Sigmoid colon (tissue), 6 donors: ENCODE measurements at regions not wholly inside any gene's neighbourhood (a gene's known extent, or its start where the extent isn't known, plus 50 kb on each side); places are given as distances from the start of the nearest gene placed in this dataset.
"Not testable (repeated sequence)": the region's sequence is repeated elsewhere in the genome, so short reads cannot be mapped to it uniquely, and the experiment has no call there.

Source experiments
- DNase-seq: peaks from one replicate; pipeline ENCODE4 v3.0.0-alpha.2; 2019
- H3K27ac ChIP-seq, 4 donors: fragments of 200-600 bp; sonication (generic); one replicate each; pipeline ENCODE4 v1.5.1; 2016 to 2019; ENCODE audit warnings: mild to moderate bottlenecking in 1 of 4
- H3K27me3 ChIP-seq, 3 donors: fragments of 200-600 bp; sonication (generic); one replicate each; pipeline ENCODE4 v1.5.1; 2019; ENCODE audit warnings: mild to moderate bottlenecking in 1 of 3
- H3K36me3 ChIP-seq, 4 donors: fragments of 200-600 bp; sonication (generic); one replicate each; pipeline ENCODE4 v1.5.1; 2016 to 2019
- H3K4me1 ChIP-seq, 4 donors: fragments of 200-600 bp; sonication (generic); one replicate each; pipeline ENCODE4 v1.5.1; 2017 to 2019
- H3K4me3 ChIP-seq, 4 donors: fragments of 200-600 bp; sonication (generic); one replicate each; pipeline ENCODE4 v1.5.1; 2017 to 2019; ENCODE audit warnings: mild to moderate bottlenecking in 2 of 4, moderate library complexity in 1 of 4
- H3K9me3 ChIP-seq, 4 donors: fragments of 200-600 bp in 3 of 4; sonication (generic) in 3 of 4; one replicate each; pipeline versions ENCODE4 v1.5.1 to v1.6.1; 2013 to 2019
- CTCF ChIP-seq, 4 experiments: fragments of 450-650 bp in 3 of 4; fragments of 200-600 bp in 1 of 4; IDR thresholded peaks; one replicate each; pipeline ENCODE4 v1.5.1; 2016 to 2019; ENCODE audit warnings: antibody characterized with exemption in 4 of 4, mild to moderate bottlenecking in 3 of 4, moderate library complexity in 2 of 4
- EP300 ChIP-seq, 4 donors: sonication (generic); formaldehyde crosslinking; IDR thresholded peaks; one replicate each; pipeline ENCODE4 v1.6.1; 2017; ENCODE audit warnings: antibody characterized with exemption in 4 of 4
- POLR2A ChIP-seq, 2 donors: fragments of 450-650 bp; IDR thresholded peaks; one replicate each; pipeline ENCODE4 v1.6.1; 2016; ENCODE audit warnings: antibody characterized with exemption in 2 of 2, mild to moderate bottlenecking in 2 of 2, moderate library complexity in 2 of 2
- POLR2AphosphoS5 ChIP-seq, 4 donors: sonication (generic); formaldehyde crosslinking; IDR thresholded peaks; one replicate each; pipeline ENCODE4 v1.6.1; 2017; ENCODE audit warnings: antibody characterized with exemption in 4 of 4
- WGBS, 2 donors: extraction: QIAGEN DNeasy Blood & Tissue Kit; methylation state at CpG; one replicate each; pipeline ENCODE4 v1.1.7; 2013; 5-methylcytosine and 5-hydroxymethylcytosine counted together
- intact Hi-C: fragments of 100-400 bp; cut with DNase I; formaldehyde crosslinking; loops from one replicate; pipeline ENCODE4 v1.15.1; 2023
- donor health status: healthy with polysubstance abuse.
- donor health status: healthy.

- H3K9me3 ChIP-seq: no peaks in the 10 kb centered on the region
- WGBS, 2 donors: 78 to 79% methylated on average over 20 of the region's 20 CpGs
- no peak for DNase-seq
- no peaks in the 10 kb centered on the region for H3K4me1 ChIP-seq
- H3K36me3 ChIP-seq: no peaks in the 10 kb centered on the region
- no peaks in the 10 kb centered on the region for H3K27me3 ChIP-seq
- intact Hi-C loops: no loop called here
- no peak for TF ChIP-seq EP300 (IDR thresholded peaks at IDR 0.05)
- TF ChIP-seq POLR2AphosphoS5 (IDR thresholded peaks at IDR 0.05): no peak
- TF ChIP-seq POLR2A (IDR thresholded peaks at IDR 0.05): no peak
- TF ChIP-seq CTCF (IDR thresholded peaks at IDR 0.05): no peak
- no peak overlapping the region for H3K27ac ChIP-seq
- no peak overlapping the region for H3K4me3 ChIP-seq
These were observed 578.7 kb downstream of the GLRX3 start for GRCh38 chr10:130714742-130715467.

GRCh38 chr10:130715686-130716670 is 579.8 kb downstream of the GLRX3 start:
- no peaks in the 10 kb centered on the region for H3K27me3 ChIP-seq
- no peak overlapping the region for H3K4me3 ChIP-seq
- intact Hi-C loops: no loop called here
- H3K27ac ChIP-seq: no peak overlapping the region
- no peak for TF ChIP-seq CTCF (IDR thresholded peaks at IDR 0.05)
- TF ChIP-seq EP300 (IDR thresholded peaks at IDR 0.05): no peak
- TF ChIP-seq POLR2AphosphoS5 (IDR thresholded peaks at IDR 0.05): no peak
- no peak for TF ChIP-seq POLR2A (IDR thresholded peaks at IDR 0.05)
- no peaks in the 10 kb centered on the region for H3K9me3 ChIP-seq
- 77 to 84% methylated on average over 12 of the region's 12 CpGs for WGBS, 2 donors
- no peaks in the 10 kb centered on the region for H3K4me1 ChIP-seq
- no peak for DNase-seq
- no peaks in the 10 kb centered on the region for H3K36me3 ChIP-seq

- Histone ChIP-seq H3K36me3 (no peaks in the 10 kb centered on the region), H3K27ac (no peak overlapping the region)
- no peak for DNase-seq
These were observed 580.9 kb downstream of the GLRX3 start for GRCh38 chr10:130717083-130717482.

DNA sequence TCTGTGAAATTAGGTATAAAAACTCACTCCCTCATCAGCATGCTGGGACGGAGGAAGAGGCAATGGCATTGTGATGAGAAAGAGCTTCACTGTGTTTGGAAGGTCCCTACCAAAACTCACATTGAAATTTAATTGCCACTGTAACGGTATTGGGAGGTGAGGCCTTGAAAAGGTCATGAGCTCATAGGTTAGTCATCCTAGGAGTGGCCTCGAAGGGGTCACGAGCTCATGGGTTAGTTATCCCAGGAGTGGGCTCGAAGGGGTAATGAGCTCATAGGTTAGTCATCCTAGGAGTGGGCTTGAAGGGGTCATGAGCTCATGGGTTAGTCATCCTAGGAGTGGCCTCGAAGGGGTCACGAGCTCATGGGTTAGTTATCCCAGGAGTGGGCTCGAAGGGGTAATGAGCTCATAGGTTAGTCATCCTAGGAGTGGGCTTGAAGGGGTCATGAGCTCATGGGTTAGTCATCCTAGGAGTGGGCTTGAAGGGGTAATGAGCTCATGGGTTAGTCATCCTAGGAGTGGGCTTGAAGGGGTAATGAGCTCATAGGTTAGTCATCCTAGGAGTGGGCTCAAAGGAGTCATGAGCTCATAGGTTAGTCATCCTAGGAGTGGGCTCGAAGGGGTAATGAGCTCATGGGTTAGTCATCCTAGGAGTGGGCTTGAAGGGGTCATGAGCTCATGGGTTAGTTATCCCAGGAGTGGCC is 582.7 kb downstream of the GLRX3 start:
- WGBS, 2 donors: 61 to 81% methylated on average over 9 of the region's 9 CpGs
- DNase-seq: peak; percentile 0
- H3K27ac ChIP-seq, H3K9me3 ChIP-seq, H3K27me3 ChIP-seq, H3K4me1 ChIP-seq, H3K4me3 ChIP-seq, intact Hi-C loops, H3K36me3 ChIP-seq: not testable (repeated sequence)

More at GRCh38 chr10:130717083-130717482, 580.9 kb downstream of the GLRX3 start:
- Histone ChIP-seq H3K27me3 (no peaks in the 10 kb centered on the region), H3K4me1 (no peaks in the 10 kb centered on the region), H3K4me3 (no peak overlapping the region), H3K9me3 (no peaks in the 10 kb centered on the region)
- TF ChIP-seq CTCF (IDR thresholded peaks at IDR 0.05) (no peak), POLR2AphosphoS5 (IDR thresholded peaks at IDR 0.05) (no peak), POLR2A (IDR thresholded peaks at IDR 0.05) (no peak), EP300 (IDR thresholded peaks at IDR 0.05) (no peak)
- WGBS, 2 donors: 55 to 74% methylated on average over 7 of the region's 7 CpGs
- intact Hi-C loops: no loop called here

DNA sequence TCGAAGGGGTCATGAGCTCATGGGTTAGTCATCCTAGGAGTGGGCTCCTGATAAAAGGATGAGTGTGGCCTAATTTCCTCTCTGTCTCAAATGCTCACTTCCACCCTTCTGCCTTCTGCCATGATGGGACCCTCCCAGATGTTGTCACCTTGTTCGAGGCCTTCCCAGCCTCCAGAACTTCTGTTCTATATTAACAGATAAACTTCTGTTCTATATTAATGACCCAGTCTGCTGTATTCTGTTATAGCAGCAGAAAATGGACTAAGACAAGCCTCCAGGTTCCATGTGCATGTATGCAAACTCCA is 583.2 kb downstream of the GLRX3 start:
- DNase-seq: no peak
- WGBS, 2 donors: 54 to 70% methylated on average over 2 of the region's 2 CpGs
- H3K9me3 ChIP-seq: no peaks in the 10 kb centered on the region
- no peaks in the 10 kb centered on the region for H3K27me3 ChIP-seq
- H3K27ac ChIP-seq: no peak overlapping the region
- no peaks in the 10 kb centered on the region for H3K36me3 ChIP-seq
- TF ChIP-seq CTCF (IDR thresholded peaks at IDR 0.05) (no peak), POLR2AphosphoS5 (IDR thresholded peaks at IDR 0.05) (no peak), EP300 (IDR thresholded peaks at IDR 0.05) (no peak), POLR2A (IDR thresholded peaks at IDR 0.05) (no peak)
- intact Hi-C loops: no loop called here
- no peaks in the 10 kb centered on the region for H3K4me1 ChIP-seq
- H3K4me3 ChIP-seq: no peak overlapping the region
